ENCODE measurements at regions not wholly inside any gene's neighbourhood (a gene's known extent, or its start where the extent isn't known, plus 50 kb on each side); places are given as distances from the start of the nearest gene placed in this dataset.

DNA sequence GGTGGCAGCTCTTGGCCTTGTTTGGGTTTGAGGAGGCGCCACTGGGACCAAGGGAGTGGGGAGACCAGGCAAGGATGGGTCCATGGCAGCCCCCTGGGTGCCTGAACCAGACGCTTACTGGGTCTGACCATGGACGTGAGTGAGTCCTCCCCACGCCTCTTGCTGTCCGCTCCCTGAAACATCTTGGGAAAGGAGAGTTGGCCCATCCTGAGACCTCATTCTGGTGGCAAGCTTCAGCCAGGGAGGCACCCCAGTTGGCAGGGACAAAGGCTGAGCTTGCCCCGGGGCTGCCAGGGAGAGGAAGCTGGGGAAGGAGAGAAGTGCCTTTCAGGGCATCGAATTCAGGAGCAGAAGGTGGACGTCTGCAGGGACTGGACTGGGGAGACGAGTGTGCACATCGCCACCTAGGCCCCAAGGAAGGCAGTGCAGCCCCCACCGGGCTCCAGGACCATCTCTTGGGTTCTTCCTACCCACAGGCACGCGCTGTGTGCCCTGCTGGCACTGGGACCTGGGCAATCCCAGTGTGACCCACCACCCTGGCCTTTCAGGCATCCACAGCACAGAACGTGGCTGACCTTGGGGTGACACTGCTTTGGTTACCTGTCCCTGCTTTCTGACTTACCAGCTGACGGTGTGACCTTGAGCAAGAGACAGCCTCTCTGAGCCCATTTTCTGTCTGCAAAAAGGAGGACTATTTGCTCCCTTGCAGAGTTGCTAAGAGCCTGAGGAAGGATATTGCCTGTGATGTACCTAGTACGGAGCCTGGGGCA is 132.9 kb upstream of the WNT4 start:
- TF ChIP-seq POLR2AphosphoS5 (IDR thresholded peaks at IDR 0.05; ENCODE audit: borderline replicate concordance, low read depth, low read length) (no peak), EZH2 (IDR thresholded peaks at IDR 0.05) (no peak)
